NCI-H1105 treated with DMSO at 0.1 percent for 48 hours (cell line): ENCODE measurements at regions not wholly inside any gene's neighbourhood (a gene's known extent, or its start where the extent isn't known, plus 50 kb on each side); places are given as distances from the start of the nearest gene placed in this dataset.
"Not testable (repeated sequence)": the region's sequence is repeated elsewhere in the genome, so short reads cannot be mapped to it uniquely, and the experiment has no call there.

Source experiments
- DNase-seq: peaks from one replicate; lab custom pipeline; 2025; lab: John Stamatoyannopoulos, UW

- no peak for DNase-seq
Observed at GRCh38 chr2:163187995-163188655, 349.6 kb upstream of the KCNH7 start.

GRCh38 chr2:163187119-163187518 is 348.6 kb upstream of the KCNH7 start:
- no peak for DNase-seq

- DNase-seq: no peak
Observed at GRCh38 chr2:163185160-163185559, 346.6 kb upstream of the KCNH7 start.

GRCh38 chr2:163182764-163183354 is 344.3 kb upstream of the KCNH7 start:
- DNase-seq: peak; percentile 52

GRCh38 chr2:163177592-163177991 is 339.0 kb upstream of the KCNH7 start:
- no peak for DNase-seq

GRCh38 chr2:163175294-163175693 is 336.7 kb upstream of the KCNH7 start:
- DNase-seq: no peak

- DNase-seq: no peak
Observed at GRCh38 chr2:163173591-163173990, 335.0 kb upstream of the KCNH7 start.

- no peak for DNase-seq
Observed at GRCh38 chr2:163171786-163172530, 333.4 kb upstream of the KCNH7 start.

GRCh38 chr2:163157891-163158496 is 319.4 kb upstream of the KCNH7 start:
- DNase-seq: no peak

- no peak for DNase-seq
Observed at GRCh38 chr2:163157411-163157810, 318.8 kb upstream of the KCNH7 start.

GRCh38 chr2:163155925-163156324 is 317.4 kb upstream of the KCNH7 start:
- no peak for DNase-seq

- DNase-seq: peak; percentile 54
Observed at GRCh38 chr2:163155279-163155883, 316.8 kb upstream of the KCNH7 start.

- DNase-seq: no peak
Observed at GRCh38 chr2:163142618-163143017, 304.1 kb upstream of the KCNH7 start.

GRCh38 chr2:163138947-163139346 is 300.4 kb upstream of the KCNH7 start:
- DNase-seq: no peak

GRCh38 chr2:163135256-163135655 is 296.7 kb upstream of the KCNH7 start:
- no peak for DNase-seq

GRCh38 chr2:163133602-163134001 is 295.0 kb upstream of the KCNH7 start:
- no peak for DNase-seq

- DNase-seq: peak; percentile 60
Observed at GRCh38 chr2:163132850-163133249, 294.3 kb upstream of the KCNH7 start.

- not testable (repeated sequence) for DNase-seq
Observed at GRCh38 chr2:163132207-163132606, 293.6 kb upstream of the KCNH7 start.

- DNase-seq: no peak
Observed at GRCh38 chr2:163123526-163123925, 285.0 kb upstream of the KCNH7 start.

GRCh38 chr2:163122257-163122656 is 283.7 kb upstream of the KCNH7 start:
- DNase-seq: no peak

- DNase-seq: no peak
Observed at GRCh38 chr2:163121483-163121882, 282.9 kb upstream of the KCNH7 start.

- DNase-seq: no peak
Observed at GRCh38 chr2:163119966-163120365, 281.4 kb upstream of the KCNH7 start.
